NAMALWA (cell line): ENCODE measurements at regions not wholly inside any gene's neighbourhood (a gene's known extent, or its start where the extent isn't known, plus 50 kb on each side); places are given as distances from the start of the nearest gene placed in this dataset.
A peak's percentile ranks its signal among the peaks of the same experiment; 100 is the strongest.

ENCODE experiments used
- DNase-seq: peaks from one replicate; pipeline ENCODE4 v3.0.0-alpha.2; 2015; ENCODE audit warnings: low spot score

DNA sequence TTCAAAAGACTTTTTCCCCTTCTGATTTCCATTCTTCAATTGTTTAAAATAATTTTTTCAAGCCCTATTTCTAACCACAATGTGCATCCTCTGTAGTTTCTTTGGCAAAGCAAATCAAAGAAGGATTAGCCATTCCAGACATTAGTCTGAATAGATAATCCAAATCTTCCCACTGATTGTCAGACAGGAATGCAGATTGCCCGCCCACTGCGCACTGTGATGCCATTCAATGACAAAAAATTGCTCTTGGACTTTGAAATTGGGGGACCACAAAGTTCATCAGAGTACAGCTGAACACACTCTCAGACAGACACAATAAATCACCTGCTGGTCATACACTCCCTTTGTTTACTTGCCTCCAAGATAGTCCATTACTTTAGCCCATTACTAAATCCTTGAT is 216.5 kb upstream of the DKK2 start:
- no peak for DNase-seq

GRCh38 chr4:107248571-107248970 is 212.5 kb upstream of the DKK2 start:
- no peak for DNase-seq

DNA sequence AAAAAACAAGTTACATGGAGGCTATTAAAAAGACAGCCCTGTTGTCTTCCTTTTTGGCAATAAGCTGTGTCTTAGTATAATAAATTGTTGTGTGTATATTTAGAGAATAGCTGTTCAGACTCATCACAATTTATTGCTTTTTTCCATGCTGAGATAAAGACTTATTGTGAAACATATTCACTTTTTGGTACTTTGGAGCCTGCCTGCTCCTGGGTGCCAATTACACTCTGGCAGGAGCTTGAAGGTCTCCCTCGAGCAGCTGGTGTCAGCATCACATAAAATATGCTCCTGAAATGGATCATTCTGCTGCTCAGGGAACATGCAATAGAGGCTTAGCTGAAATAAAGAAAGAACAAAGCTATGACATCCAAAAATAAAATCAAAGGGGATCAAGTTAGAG is 211.6 kb upstream of the DKK2 start:
- DNase-seq = no peak

- no peak for DNase-seq
Observed at GRCh38 chr4:107246761-107247160, 210.6 kb upstream of the DKK2 start.

DNA sequence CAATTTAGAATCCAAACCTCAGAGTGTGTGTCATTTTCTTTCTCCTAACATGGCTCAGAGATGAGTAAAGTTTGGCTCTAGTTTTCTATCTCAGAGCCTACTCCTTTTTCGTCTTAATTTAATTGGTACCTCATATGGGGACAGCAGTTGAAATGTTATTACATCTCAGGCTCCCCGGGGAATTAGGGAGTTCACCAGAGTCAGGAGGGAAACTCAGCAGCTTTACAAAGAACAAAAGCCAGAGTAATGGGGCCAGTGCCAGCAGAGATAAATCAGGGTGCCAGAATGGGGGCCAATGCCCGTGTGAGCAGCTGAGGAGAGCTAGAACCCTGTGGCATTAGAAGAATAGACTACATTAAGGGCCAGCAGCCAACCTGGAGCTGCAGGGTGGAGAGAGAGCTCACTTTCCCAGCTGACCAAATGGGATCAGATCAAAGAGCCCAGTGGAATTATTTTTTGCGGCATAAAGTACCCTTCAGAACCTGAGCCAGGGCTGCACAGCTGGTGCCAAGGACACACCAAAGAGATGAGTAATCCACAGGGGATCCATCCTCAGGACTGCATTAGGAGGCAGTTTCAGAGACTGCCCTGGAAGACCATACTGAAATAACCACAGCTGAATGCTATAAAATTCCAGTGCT is 207.1 kb upstream of the DKK2 start:
- no peak for DNase-seq

DNA sequence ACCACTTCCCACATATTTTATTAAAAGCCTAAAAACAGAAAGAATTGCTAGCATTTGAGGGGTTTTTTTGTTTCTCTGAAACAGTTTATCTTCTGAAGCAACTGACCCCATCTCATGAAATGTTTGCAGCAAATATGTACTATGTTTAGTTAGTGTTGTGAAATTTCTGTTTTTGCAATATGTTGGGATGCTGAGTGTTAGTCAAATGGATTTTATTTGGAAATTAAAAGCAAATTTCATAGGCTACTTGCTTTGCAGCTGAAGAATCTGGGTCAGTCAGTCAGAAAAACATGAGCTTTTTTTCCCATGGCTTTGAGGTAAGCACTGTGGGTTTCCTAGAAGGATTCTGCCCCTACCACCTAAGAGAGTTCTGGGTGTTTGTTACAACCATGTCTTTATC is 184.9 kb upstream of the DKK2 start:
- no peak for DNase-seq

GRCh38 chr4:107219681-107220080 is 183.6 kb upstream of the DKK2 start:
- DNase-seq = no peak

GRCh38 chr4:107216379-107216778 is 180.3 kb upstream of the DKK2 start:
- DNase-seq = no peak

DNA sequence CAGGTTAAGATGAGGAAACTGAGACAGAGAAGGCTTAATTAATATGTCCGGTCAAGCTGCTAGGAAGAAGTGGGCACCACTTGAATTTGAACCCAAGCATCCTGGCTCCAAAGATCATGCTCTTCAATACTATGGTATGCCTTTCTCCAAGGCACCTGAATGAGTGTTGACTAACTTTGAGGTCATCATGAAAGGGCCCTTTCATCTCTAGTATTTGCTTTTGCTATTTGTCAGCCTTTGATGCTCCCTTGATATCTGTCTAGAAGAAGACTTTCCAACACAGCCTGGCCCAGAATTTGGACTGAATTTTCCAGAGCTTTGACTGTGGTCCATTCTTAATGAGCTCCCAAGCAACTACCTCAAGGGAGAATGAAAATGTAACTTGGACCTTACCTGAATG is 179.1 kb upstream of the DKK2 start:
- no peak for DNase-seq

- no peak for DNase-seq
Observed at GRCh38 chr4:107213880-107214279, 177.8 kb upstream of the DKK2 start.

DNA sequence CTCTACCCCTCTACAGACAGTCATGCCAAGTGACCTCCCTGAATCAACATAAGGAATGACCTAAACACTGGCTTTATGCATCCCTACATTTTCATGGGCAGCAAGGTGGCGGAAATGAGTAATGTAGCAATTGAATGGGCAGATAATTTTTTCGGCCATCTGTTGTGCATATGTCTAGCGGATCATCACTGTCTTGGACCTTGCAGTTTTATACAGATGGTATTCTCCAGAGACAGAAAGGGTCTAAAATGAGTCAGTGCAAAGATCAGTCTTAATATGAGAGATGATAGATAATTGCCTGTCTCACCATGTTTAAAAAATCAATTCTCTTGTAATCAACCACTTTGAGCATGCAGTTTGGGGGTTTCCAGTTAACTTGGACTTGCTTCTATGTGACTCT is 177.3 kb upstream of the DKK2 start:
- DNase-seq = no peak

DNA sequence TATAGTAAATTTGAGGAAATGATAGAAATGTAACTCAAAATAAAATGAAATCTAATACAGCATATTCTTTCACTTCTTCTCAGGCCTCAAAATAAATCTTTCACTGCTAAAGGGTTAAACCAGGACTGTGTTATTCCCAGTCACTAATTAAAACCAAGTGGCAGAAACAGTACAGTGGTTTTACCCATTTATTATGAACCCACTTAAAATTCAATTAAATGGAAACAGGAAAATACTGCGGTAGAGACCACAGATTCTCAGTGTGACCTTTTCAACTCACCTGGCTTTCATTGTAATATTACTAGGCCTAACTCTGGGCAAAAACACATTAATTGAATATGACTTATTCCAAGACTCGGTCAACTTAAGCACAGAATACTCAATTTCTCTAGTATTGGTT is 176.5 kb upstream of the DKK2 start:
- no peak for DNase-seq

GRCh38 chr4:107210450-107211239 is 174.5 kb upstream of the DKK2 start:
- no peak for DNase-seq

DNA sequence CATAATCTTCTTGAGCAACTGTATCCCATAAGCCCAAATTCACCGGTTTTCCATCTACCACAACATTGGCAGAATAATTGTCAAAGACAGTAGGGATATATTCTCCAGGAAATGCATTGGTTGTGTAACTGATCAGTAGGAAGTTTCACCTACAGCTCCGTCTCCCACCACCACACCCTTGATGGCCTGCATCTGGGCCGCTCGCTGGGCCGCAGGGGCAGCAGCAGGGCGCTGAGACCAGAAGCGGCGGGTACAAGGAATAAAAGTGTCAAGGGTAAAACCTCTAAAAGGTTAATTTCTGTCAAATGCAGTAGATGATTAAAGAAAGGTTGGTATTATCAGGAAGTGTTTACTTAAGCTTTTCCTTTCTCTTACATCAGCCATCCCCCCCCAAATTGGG is 167.6 kb upstream of the DKK2 start:
- no peak for DNase-seq

DNA sequence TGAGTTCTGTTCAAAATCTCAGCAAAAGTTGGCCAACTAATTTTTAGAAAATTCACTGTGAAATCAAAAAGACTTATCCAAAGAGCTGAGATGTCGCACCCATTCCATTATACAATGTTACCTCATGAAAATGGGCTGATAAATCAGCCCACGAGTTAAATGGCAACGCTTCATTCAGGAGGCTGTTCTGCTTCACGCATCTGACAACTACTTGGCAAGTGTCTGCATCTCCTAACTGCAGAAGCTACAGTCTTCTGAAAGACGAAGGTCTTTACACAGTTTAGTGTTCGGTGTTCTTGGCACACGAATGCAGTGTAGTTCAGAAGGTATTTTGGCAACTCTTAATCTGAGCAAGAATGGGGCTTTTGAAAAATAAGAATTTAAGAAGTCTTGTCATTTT is 166.6 kb upstream of the DKK2 start:
- no peak for DNase-seq

DNA sequence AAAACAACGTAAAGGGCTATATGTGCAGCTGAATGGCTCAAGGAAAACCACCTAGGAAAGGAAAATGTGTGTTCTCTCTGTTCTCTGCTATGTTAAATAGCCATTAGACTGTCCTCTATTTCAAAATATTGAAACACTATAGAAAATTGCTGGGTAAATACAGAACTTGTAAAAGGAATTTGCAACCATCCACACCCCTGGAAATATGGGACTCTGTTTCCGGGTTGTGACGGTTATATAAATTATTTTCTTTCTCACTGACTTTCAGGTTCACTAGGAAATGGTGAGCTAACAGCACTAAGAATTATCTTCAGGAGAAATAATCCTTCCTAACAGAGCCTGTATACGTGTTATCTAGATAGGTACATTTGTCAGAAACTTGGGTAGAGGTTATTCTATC is 161.0 kb upstream of the DKK2 start:
- DNase-seq = no peak

- no peak for DNase-seq
Observed at GRCh38 chr4:107196312-107196711, 160.2 kb upstream of the DKK2 start.

DNA sequence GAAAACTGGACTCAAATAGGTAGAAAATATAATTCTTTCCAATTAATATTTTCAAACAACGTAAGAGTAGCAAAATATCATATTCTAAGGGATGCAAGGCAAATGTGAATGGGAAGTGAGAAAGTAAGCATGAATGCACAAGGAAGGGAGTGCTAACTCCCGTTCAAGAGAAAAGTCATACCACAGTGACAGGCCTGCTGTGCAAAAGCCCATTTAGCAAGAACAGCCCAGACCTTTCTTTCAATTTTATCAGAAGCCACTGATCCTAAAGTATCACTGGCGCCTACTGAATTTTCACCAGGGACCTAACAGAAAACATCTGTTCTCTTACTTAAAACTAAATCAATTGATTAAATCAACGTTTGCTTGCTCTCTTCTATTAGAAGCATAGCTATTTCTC is 157.9 kb upstream of the DKK2 start:
- DNase-seq = no peak

- no peak for DNase-seq
Observed at GRCh38 chr4:107192601-107193000, 156.5 kb upstream of the DKK2 start.

DNA sequence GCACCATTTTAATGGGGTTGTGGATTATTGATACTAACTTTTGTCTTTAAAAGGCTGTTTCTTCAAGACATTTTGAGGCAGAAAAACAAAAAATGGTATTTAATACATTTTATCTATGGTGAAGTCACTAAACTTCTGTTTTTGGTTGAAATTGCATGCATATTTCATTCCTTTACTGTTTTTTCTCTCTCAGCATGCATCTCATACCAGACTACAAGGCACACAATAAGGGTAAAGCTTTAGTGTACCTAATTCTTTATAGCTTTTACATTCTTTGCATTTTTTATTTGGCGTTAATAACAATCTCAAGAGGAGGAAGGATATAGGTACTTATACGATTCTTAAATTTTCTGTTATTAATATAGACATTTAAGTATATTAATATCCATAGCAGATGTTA is 151.0 kb upstream of the DKK2 start:
- no peak for DNase-seq

DNA sequence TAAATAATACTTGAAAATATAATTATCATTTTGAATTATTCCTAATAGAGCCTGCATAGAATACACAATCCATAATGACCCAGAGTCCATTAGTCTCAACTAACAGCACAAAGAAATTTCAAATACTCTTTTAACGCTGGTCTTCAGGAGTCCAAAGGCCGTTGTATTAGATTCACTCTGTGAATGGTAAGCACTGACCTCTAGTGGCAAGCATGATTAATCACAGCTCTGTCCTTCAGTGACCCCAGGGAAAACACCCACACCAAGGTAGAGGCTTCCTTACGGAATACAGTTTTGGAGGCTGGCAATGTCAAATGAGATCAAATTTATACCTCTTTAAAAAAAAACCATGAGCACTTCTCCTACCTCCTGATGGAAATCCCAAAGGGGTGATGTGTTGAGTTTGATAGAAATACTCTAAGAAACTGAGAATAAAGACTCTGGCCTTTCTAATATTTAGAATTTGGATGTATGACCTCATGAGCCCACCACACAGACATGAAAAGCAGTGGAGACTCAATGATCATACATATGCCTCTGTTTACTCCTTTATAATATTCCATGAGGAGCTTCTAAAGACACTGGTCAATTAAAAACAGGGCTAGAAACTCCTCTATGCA is 147.2 kb upstream of the DKK2 start:
- DNase-seq = peak; percentile 71

- DNase-seq = no peak
Observed at GRCh38 chr4:107182347-107182746, 146.2 kb upstream of the DKK2 start.

- no peak for DNase-seq
Observed at GRCh38 chr4:107166873-107167450, 130.8 kb upstream of the DKK2 start.
